HG03064 (cell line): ENCODE measurements at regions not wholly inside any gene's neighbourhood (a gene's known extent, or its start where the extent isn't known, plus 50 kb on each side); places are given as distances from the start of the nearest gene placed in this dataset.

Experiments used
- ATAC-seq: cut with Tn5 transposase; IDR thresholded peaks from one replicate; pipeline ENCODE4 v1.9.1; 2021; ENCODE audit warnings: low read depth; ENCODE audit not compliant: unreplicated experiment

DNA sequence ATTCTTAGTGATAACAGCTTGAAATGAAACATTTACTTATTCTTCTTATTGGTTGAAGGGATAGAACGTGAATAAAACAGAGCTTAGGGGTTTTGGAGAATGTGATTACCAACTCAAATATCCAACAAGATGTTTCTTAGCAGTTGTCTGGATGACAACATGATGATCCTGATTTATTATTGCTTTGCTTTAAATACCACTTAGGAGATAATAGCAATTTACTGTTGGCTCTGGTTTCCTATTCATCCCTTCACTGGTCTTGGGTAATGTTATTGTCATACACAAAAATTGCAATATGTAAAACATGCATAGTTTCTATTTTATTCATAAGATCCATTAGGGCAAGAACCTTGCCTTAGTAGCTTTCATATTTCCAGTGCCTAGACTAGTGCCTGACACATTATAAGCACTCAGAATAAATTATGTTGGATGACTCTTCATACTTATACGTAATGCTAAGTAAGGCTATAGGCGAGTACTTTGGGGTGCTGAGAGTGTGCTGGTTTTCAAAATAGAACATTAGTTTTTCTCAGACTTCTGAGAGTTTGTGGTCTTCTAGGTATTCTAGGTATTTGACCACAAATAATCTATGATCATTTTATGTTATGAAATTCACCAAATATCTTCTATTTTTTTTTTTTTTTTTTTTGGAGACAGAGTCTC lies 58.6 kb upstream of the PGRMC2 start:
- ATAC-seq, result no peak

DNA sequence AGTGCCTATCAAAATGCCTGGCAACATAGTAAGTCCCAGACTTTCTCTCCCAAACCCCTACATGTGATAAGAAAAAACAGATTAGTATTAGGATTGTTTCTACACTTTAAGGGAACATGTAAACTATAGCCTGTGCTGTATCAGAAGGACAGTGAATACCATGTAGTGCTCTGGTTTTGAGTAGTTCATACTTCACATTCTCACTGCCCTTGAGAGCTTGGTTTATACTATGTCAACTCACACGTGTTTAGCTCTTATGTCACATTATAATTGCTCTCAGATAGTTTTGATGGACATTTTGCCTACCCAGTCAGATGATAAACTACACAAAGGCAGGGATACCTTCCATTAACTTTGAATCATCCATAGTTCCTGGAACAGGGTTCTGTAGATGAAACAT lies 58.0 kb upstream of the PGRMC2 start:
- ATAC-seq, result no peak

DNA sequence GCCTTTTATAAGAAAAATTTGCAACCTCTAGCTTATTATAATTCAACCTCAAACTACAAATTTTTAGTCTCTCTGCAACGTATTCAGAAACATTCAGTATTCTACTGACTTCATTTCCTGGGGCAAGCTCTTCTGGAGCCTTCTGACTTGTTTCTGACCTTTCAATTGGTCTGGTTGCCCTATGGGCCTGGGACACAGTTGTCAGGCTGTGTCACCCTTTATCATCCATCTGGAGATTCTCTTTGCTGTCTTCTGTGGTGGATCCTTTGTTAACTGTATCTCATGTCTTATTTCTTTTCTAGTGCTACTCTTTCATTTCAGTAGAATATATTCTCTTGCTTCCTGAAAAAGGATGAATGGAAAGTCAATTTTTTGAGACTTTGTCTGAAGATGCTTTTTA lies 55.1 kb upstream of the PGRMC2 start:
- ATAC-seq, result no peak

DNA sequence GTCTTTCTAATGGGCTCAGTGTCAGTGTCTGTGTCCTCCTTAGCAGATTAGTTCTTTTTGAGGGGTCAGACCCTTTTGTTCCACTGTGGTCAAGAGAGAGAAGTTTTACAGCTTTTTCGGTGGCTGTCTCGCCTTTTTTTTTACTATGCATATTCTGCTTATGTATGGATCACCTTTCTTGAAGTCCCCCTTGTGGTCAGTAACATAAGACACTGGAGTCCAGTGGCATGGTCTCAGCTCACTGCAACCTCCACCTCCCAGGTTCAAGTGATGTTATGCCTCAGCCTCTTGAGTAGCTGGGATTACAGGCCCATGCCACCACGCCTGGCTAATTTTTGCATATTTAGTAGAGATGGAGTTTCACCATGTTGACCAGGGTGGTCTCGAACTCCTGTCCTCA lies 54.0 kb upstream of the PGRMC2 start:
- ATAC-seq, result no peak

DNA sequence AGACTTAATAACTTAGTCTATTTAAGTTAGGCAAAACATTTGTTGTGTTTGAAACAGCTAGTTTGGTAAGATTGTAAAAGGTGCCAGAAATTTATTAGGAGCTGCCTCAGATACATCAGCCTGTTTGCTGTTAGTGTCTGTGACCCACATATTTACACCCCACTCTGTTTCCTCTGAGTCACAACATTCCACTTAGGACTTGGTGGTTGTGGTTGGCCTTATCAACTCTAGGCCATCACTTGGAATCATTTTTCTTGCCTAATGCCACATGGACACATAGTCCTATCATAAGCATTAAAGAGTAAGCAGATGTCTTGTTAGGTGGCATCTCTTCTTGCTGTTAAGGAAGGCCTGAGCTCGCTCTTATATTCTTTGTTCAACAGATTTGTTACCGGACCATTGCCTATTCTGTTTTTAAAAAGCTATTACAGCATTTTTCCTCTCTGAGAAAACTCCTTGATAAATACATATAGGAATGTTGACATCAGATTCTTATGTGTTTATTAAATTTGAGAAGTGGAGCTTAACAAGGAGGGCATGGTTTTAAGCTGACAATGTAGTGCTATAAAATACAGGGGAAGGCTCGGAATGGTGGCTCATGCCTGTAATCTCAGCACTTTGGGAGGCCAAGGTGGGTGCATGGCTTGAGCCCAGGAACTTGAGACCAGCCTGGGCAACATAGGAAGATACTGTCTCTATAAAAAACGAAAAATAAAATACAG lies 51.2 kb upstream of the PGRMC2 start:
- no peak for ATAC-seq

DNA sequence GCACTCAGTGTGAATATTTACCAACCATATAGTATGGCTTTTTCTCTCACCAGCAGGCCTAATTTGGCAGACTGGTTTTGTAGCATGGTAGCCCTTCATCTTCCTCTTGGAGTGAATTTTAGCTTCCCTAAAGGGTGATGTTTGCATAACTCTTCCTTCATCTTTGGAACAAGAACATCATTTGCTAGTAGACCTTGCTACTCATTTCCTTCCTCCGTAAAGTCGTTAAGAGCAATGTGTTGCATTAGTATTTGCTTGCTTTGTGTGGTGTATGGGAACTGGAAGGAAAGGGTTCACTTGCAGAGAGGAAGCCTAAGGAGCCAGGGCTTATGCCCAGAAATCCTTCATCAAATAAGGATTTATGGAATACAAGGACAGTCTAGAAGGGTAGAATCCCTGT lies 50.2 kb upstream of the PGRMC2 start:
- ATAC-seq, result no peak
